Stimulated activated naive CD4-positive, alpha-beta T cell treated with Interleukin-2 at 50 U/mL for 16 hours (primary cell): ENCODE measurements at regions not wholly inside any gene's neighbourhood (a gene's known extent, or its start where the extent isn't known, plus 50 kb on each side); places are given as distances from the start of the nearest gene placed in this dataset.
"Not testable (repeated sequence)": the region's sequence is repeated elsewhere in the genome, so short reads cannot be mapped to it uniquely, and the experiment has no call there.

ENCODE experiments used
- DNase-seq: peaks from one replicate; lab custom pipeline; 2025; lab: John Stamatoyannopoulos, UW

GRCh38 chr12:47348206-47348605 is 268.4 kb upstream of the AMIGO2 start:
- DNase-seq = no peak

- DNase-seq = no peak
Observed at GRCh38 chr12:47346251-47347019, 266.7 kb upstream of the AMIGO2 start.

GRCh38 chr12:47343684-47344567 is 264.2 kb upstream of the AMIGO2 start:
- no peak for DNase-seq

GRCh38 chr12:47340411-47341015 is 260.8 kb upstream of the AMIGO2 start:
- no peak for DNase-seq

- no peak for DNase-seq
Observed at GRCh38 chr12:47337581-47337980, 257.8 kb upstream of the AMIGO2 start.

GRCh38 chr12:47333271-47333858 is 253.6 kb upstream of the AMIGO2 start:
- DNase-seq = not testable (repeated sequence)

GRCh38 chr12:47328831-47329545 is 249.2 kb upstream of the AMIGO2 start:
- DNase-seq = no peak

GRCh38 chr12:47326190-47326589 is 246.4 kb upstream of the AMIGO2 start:
- no peak for DNase-seq

- DNase-seq = no peak
Observed at GRCh38 chr12:47323802-47324201, 244.0 kb upstream of the AMIGO2 start.

GRCh38 chr12:47321436-47321835 is 241.7 kb upstream of the AMIGO2 start:
- no peak for DNase-seq

GRCh38 chr12:47319746-47320145 is 240.0 kb upstream of the AMIGO2 start:
- no peak for DNase-seq

GRCh38 chr12:47318963-47319362 is 239.2 kb upstream of the AMIGO2 start:
- no peak for DNase-seq

GRCh38 chr12:47317175-47317915 is 237.6 kb upstream of the AMIGO2 start:
- DNase-seq = no peak

GRCh38 chr12:47316609-47317049 is 236.9 kb upstream of the AMIGO2 start:
- DNase-seq = no peak

GRCh38 chr12:47314996-47315395 is 235.2 kb upstream of the AMIGO2 start:
- DNase-seq = no peak

GRCh38 chr12:47312808-47313426 is 233.2 kb upstream of the AMIGO2 start:
- no peak for DNase-seq

- DNase-seq = no peak
Observed at GRCh38 chr12:47312147-47312546, 232.4 kb upstream of the AMIGO2 start.

GRCh38 chr12:47311568-47311967 is 231.8 kb upstream of the AMIGO2 start:
- DNase-seq = no peak

- no peak for DNase-seq
Observed at GRCh38 chr12:47311010-47311409, 231.3 kb upstream of the AMIGO2 start.

GRCh38 chr12:47308672-47309071 is 228.9 kb upstream of the AMIGO2 start:
- no peak for DNase-seq
